IPS-NIHi11 (cell line): ENCODE measurements at regions not wholly inside any gene's neighbourhood (a gene's known extent, or its start where the extent isn't known, plus 50 kb on each side); places are given as distances from the start of the nearest gene placed in this dataset.

Experiments used
- DNase-seq: peaks from one replicate; pipeline ENCODE4 v3.0.0; 2012; ENCODE audit warnings: mixed read lengths, low spot score

- no peak for DNase-seq
These were observed 406.1 kb upstream of the DCC start for GRCh38 chr18:51933903-51934302.

GRCh38 chr18:51936115-51936514 lies 403.9 kb upstream of the DCC start:
- no peak for DNase-seq

- DNase-seq = no peak
These were observed 398.0 kb upstream of the DCC start for GRCh38 chr18:51941999-51942398.

GRCh38 chr18:51943281-51943680 lies 396.7 kb upstream of the DCC start:
- DNase-seq = no peak

GRCh38 chr18:51946946-51947345 lies 393.1 kb upstream of the DCC start:
- no peak for DNase-seq

GRCh38 chr18:51952844-51953243 lies 387.2 kb upstream of the DCC start:
- no peak for DNase-seq

GRCh38 chr18:51953521-51953920 lies 386.5 kb upstream of the DCC start:
- DNase-seq = no peak

- no peak for DNase-seq
These were observed 384.9 kb upstream of the DCC start for GRCh38 chr18:51955136-51955535.

GRCh38 chr18:51957001-51957400 lies 383.0 kb upstream of the DCC start:
- DNase-seq = no peak

- DNase-seq = no peak
These were observed 359.9 kb upstream of the DCC start for GRCh38 chr18:51980101-51980500.

GRCh38 chr18:51988277-51988676 lies 351.7 kb upstream of the DCC start:
- DNase-seq = peak; percentile 29

GRCh38 chr18:51997129-51997528 lies 342.9 kb upstream of the DCC start:
- DNase-seq = no peak

GRCh38 chr18:51998066-51998465 lies 341.9 kb upstream of the DCC start:
- no peak for DNase-seq

- no peak for DNase-seq
These were observed 341.3 kb upstream of the DCC start for GRCh38 chr18:51998711-51999110.

GRCh38 chr18:51999351-51999750 lies 340.6 kb upstream of the DCC start:
- no peak for DNase-seq

- no peak for DNase-seq
These were observed 339.6 kb upstream of the DCC start for GRCh38 chr18:52000435-52000834.

GRCh38 chr18:52001106-52001505 lies 338.9 kb upstream of the DCC start:
- no peak for DNase-seq

GRCh38 chr18:52002600-52002999 lies 337.4 kb upstream of the DCC start:
- no peak for DNase-seq

GRCh38 chr18:52007105-52007504 lies 332.9 kb upstream of the DCC start:
- DNase-seq = no peak

GRCh38 chr18:52008330-52008729 lies 331.7 kb upstream of the DCC start:
- no peak for DNase-seq

GRCh38 chr18:52008736-52009135 lies 331.3 kb upstream of the DCC start:
- DNase-seq = no peak

- DNase-seq = no peak
These were observed 330.0 kb upstream of the DCC start for GRCh38 chr18:52009958-52010357.

GRCh38 chr18:52045946-52046675 lies 293.9 kb upstream of the DCC start:
- no peak for DNase-seq

- DNase-seq = no peak
These were observed 293.2 kb upstream of the DCC start for GRCh38 chr18:52046842-52047241.
